PC-3 (cell line): ENCODE measurements at regions not wholly inside any gene's neighbourhood (a gene's known extent, or its start where the extent isn't known, plus 50 kb on each side); places are given as distances from the start of the nearest gene placed in this dataset.
A peak's percentile ranks its signal among the peaks of the same experiment; 100 is the strongest.

ENCODE experiments used
- ATAC-seq: fragments of 200-7000 bp; cut with Tn5 transposase; 2 replicates; pipeline ENCODE4 v1.9.1; 2020; ENCODE audit warnings: mild to moderate bottlenecking, moderate library complexity
- BruUV-seq: library from RNA; stranded (reverse); fragments of 400-500 nt; replicated peaks from 2 replicates; lab custom pipeline; 2021; lab: Mats Ljungman, UMichigan
- CTCF ChIA-PET: fragments of 300-600 bp; sonication (Branson Sonifier 250); formaldehyde crosslinking; loops from one replicate; lab custom pipeline; 2022; ENCODE audit warnings: antibody characterized with exemption; lab: Charles Lee
- POLR2A ChIA-PET: fragments of 300-600 bp; sonication (Branson Sonifier 250); formaldehyde crosslinking; loops from one replicate; lab custom pipeline; 2022; ENCODE audit warnings: antibody characterized with exemption; ENCODE audit not compliant: unreplicated experiment; lab: Charles Lee
- DNase-seq: peaks from one replicate; pipeline ENCODE4 v3.0.0-alpha.2; 2015
- H2AFZ ChIP-seq: fragments of 300-600 bp; sonication (generic); 2 replicates; pipeline ENCODE4 v1.6.0; 2016; ENCODE audit warnings: antibody characterized with exemption, low read length
- H3F3A ChIP-seq: fragments of 300-600 bp; sonication (generic); one replicate; pipeline ENCODE4 v1.6.0; 2017; ENCODE audit warnings: antibody characterized with exemption, low read length, control low read depth, mild to moderate bottlenecking; ENCODE audit not compliant: unreplicated experiment
- H3K27ac ChIP-seq: fragments of 300-600 bp; sonication (generic); 2 replicates; pipeline ENCODE4 v1.5.1; 2016; ENCODE audit warnings: mild to moderate bottlenecking, low read length
- H3K27me3 ChIP-seq: fragments of 300-600 bp; sonication (generic); 2 replicates; pipeline ENCODE4 v1.6.1; 2016; ENCODE audit warnings: low read length, mixed read lengths
- H3K36me3 ChIP-seq: fragments of 300-600 bp; sonication (generic); 2 replicates; pipeline ENCODE4 v1.6.1; 2016; ENCODE audit warnings: low read depth, mixed run types, low read length, mixed read lengths
- H3K4me1 ChIP-seq: fragments of 300-600 bp; sonication (generic); 2 replicates; pipeline ENCODE4 v1.5.1; 2016; ENCODE audit warnings: low read length; ENCODE audit not compliant: insufficient read depth
- H3K4me2 ChIP-seq: fragments of 300-600 bp; sonication (generic); 2 replicates; pipeline ENCODE4 v1.6.0; 2016; ENCODE audit warnings: low read length
- H3K4me3 ChIP-seq: fragments of 300-600 bp; sonication (generic); 2 replicates; pipeline ENCODE4 v1.5.1; 2016; ENCODE audit warnings: mild to moderate bottlenecking, low read length, mixed read lengths
- H3K79me2 ChIP-seq: fragments of 300-600 bp; sonication (generic); 2 replicates; pipeline ENCODE4 v1.6.1; 2017; ENCODE audit warnings: low read length, mixed read lengths
- H3K9ac ChIP-seq: fragments of 300-600 bp; sonication (generic); 2 replicates; pipeline ENCODE4 v1.6.0; 2016; ENCODE audit warnings: mild to moderate bottlenecking, low read length
- H3K9me2 ChIP-seq: fragments of 300-600 bp; sonication (generic); replicated peaks from 2 replicates; pipeline ENCODE4 v1.6.1; 2016; ENCODE audit warnings: mixed run types, low read length, mixed read lengths
- H3K9me3 ChIP-seq: fragments of 300-600 bp; sonication (generic); 2 replicates; pipeline ENCODE4 v1.6.1; 2016; ENCODE audit warnings: low read length, mixed read lengths
- H4K20me1 ChIP-seq: fragments of 300-600 bp; sonication (generic); 2 replicates; pipeline ENCODE4 v1.6.1; 2016; ENCODE audit warnings: low read length, mixed read lengths
- CTCF ChIP-seq: fragments of 300-600 bp; sonication (generic); conservative IDR thresholded peaks from 2 replicates; pipeline ENCODE4 v1.5.1; 2017; ENCODE audit warnings: antibody characterized with exemption, low read depth, mild to moderate bottlenecking, low read length
- EZH2 ChIP-seq: fragments of 300-600 bp; sonication (generic); IDR thresholded peaks from one replicate; pipeline ENCODE4 v1.6.1; 2017; ENCODE audit warnings: antibody characterized with exemption, mild to moderate bottlenecking, low read length; ENCODE audit not compliant: unreplicated experiment
- EZH2phosphoT487 ChIP-seq: fragments of 300-600 bp; sonication (generic); IDR thresholded peaks from 2 replicates; pipeline ENCODE4 v1.6.1; 2018; ENCODE audit warnings: mild to moderate bottlenecking, antibody characterized with exemption, low read length, borderline replicate concordance
- intact Hi-C: fragments of 100-400 bp; cut with micrococcal nuclease; formaldehyde crosslinking; loops from 2 replicates; pipeline ENCODE4 v1.9.0; 2023

GRCh38 chr3:168585544-168585943, 489.8 kb upstream of the GOLIM4 start:
- no peaks in the 10 kb centered on the region for H3K4me1 ChIP-seq
- no peak overlapping the region for H3K27ac ChIP-seq
- DNase-seq: no peak
- TF ChIP-seq CTCF: no peak
- no peak for TF ChIP-seq EZH2phosphoT487
- TF ChIP-seq EZH2: no peak
- no peaks in the 10 kb centered on the region for H3K36me3 ChIP-seq
- no peak overlapping the region for H3K9ac ChIP-seq
- H3K27me3 ChIP-seq: no peaks in the 10 kb centered on the region
- no peak for ATAC-seq
- intact Hi-C loops: no loop called here
- H2AFZ ChIP-seq: no peak overlapping the region
- no peak overlapping the region for H3K4me2 ChIP-seq
- H3K79me2 ChIP-seq: no peaks in the 10 kb centered on the region
- no peaks in the 10 kb centered on the region for H3K9me3 ChIP-seq
- H3K4me3 ChIP-seq: no peak overlapping the region
- H4K20me1 ChIP-seq: no peaks in the 10 kb centered on the region
- no peaks in the 10 kb centered on the region for H3F3A ChIP-seq
- ChIA-PET CTCF (no interaction called here), POLR2A (no interaction called here)
- H3K9me2 ChIP-seq: no peaks in the 10 kb centered on the region
- BruUV-seq: no TSS peak

GRCh38 chr3:168583977-168584376, 488.3 kb upstream of the GOLIM4 start:
- peak; percentile 15 for DNase-seq
- peak; percentile 57 for ATAC-seq
- H3K4me2 ChIP-seq: no peak overlapping the region
- H3K9me3 ChIP-seq: no peaks in the 10 kb centered on the region
- no peaks in the 10 kb centered on the region for H4K20me1 ChIP-seq
- no peaks in the 10 kb centered on the region for H3K4me1 ChIP-seq
- TF ChIP-seq CTCF: no peak
- no peak for TF ChIP-seq EZH2
- no peak for TF ChIP-seq EZH2phosphoT487
- intact Hi-C loops: no loop called here
- H3K79me2 ChIP-seq: no peaks in the 10 kb centered on the region
- ChIA-PET POLR2A (no interaction called here), CTCF (interaction anchor here (0.6 kb wide), 1 partner anchor 52 kb away, joined by 4 read pairs; no protein-coding TSS in a partner anchor)
- no peaks in the 10 kb centered on the region for H3K9me2 ChIP-seq
- H3K36me3 ChIP-seq: no peaks in the 10 kb centered on the region
- H3F3A ChIP-seq: no peaks in the 10 kb centered on the region
- no peak overlapping the region for H3K4me3 ChIP-seq
- H3K27me3 ChIP-seq: no peaks in the 10 kb centered on the region
- H3K9ac ChIP-seq: no peak overlapping the region
- no TSS peak for BruUV-seq
- no peak overlapping the region for H3K27ac ChIP-seq
- no peak overlapping the region for H2AFZ ChIP-seq

GRCh38 chr3:168582503-168582902, 486.8 kb upstream of the GOLIM4 start:
- BruUV-seq: no TSS peak

More at GRCh38 chr3:168582503-168582902, 486.8 kb upstream of the GOLIM4 start:
- ChIA-PET POLR2A (no interaction called here), CTCF (no interaction called here)
- no peaks in the 10 kb centered on the region for H3K27me3 ChIP-seq
- no peaks in the 10 kb centered on the region for H3F3A ChIP-seq
- intact Hi-C loops: no loop called here
- no peaks in the 10 kb centered on the region for H3K9me3 ChIP-seq
- DNase-seq (no peak), ATAC-seq (no peak)
- no peaks in the 10 kb centered on the region for H4K20me1 ChIP-seq
- TF ChIP-seq EZH2 (no peak), CTCF (no peak), EZH2phosphoT487 (no peak)
- no peaks in the 10 kb centered on the region for H3K36me3 ChIP-seq
- H2AFZ ChIP-seq: no peak overlapping the region
- no peak overlapping the region for H3K4me2 ChIP-seq
- no peak overlapping the region for H3K27ac ChIP-seq
- no peak overlapping the region for H3K4me3 ChIP-seq
- H3K9ac ChIP-seq: no peak overlapping the region
- no peaks in the 10 kb centered on the region for H3K4me1 ChIP-seq
- H3K79me2 ChIP-seq: no peaks in the 10 kb centered on the region
- H3K9me2 ChIP-seq: no peaks in the 10 kb centered on the region
